Adrenal gland (tissue), 5 donors: ENCODE measurements at regions not wholly inside any gene's neighbourhood (a gene's known extent, or its start where the extent isn't known, plus 50 kb on each side); places are given as distances from the start of the nearest gene placed in this dataset.

Source experiments
- POLR2A ChIP-seq, 2 donors: fragments of 450-650 bp; IDR thresholded peaks; one replicate each; pipeline ENCODE4 v1.6.1; 2017; ENCODE audit warnings: antibody characterized with exemption in 2 of 2, mild to moderate bottlenecking in 2 of 2, moderate library complexity in 1 of 2
- TF ChIP-seq, protein P1 (sequence below), 6 experiments: fragments of 450-650 bp in 4 of 6; fragments of 200-600 bp in 2 of 6; sonication (generic) in 1 of 6; IDR thresholded peaks; 1 replicate in 5 of 6; 2 replicates in 1 of 6; pipeline versions ENCODE4 v1.5.1 to v1.8.0; 2016 to 2021; ENCODE audit warnings: antibody characterized with exemption in 6 of 6, mild to moderate bottlenecking in 2 of 6, moderate library complexity in 1 of 6
- donor health status: DM: no; HTN: no; CAD: no.

DNA sequence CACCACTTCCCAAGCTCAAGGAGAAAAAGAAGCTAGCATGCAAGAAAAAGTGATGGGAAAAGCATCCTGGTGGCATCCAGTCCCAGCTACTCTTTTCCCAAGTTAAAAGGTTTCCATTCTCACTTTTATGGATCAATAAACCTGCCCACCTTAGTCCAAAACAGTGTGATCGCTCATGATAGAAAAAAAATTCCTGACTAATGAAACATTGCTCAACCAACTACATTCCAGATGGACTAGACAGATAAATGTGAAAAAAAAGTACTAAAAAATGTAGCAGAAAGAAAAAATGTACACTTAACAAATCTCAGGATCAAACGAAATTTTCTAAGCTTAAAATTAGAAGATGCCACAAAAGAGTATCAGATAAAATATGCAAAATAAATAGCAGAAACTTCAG lies 312.2 kb downstream of the TMA16 start:
- TF ChIP-seq, protein P1, sequence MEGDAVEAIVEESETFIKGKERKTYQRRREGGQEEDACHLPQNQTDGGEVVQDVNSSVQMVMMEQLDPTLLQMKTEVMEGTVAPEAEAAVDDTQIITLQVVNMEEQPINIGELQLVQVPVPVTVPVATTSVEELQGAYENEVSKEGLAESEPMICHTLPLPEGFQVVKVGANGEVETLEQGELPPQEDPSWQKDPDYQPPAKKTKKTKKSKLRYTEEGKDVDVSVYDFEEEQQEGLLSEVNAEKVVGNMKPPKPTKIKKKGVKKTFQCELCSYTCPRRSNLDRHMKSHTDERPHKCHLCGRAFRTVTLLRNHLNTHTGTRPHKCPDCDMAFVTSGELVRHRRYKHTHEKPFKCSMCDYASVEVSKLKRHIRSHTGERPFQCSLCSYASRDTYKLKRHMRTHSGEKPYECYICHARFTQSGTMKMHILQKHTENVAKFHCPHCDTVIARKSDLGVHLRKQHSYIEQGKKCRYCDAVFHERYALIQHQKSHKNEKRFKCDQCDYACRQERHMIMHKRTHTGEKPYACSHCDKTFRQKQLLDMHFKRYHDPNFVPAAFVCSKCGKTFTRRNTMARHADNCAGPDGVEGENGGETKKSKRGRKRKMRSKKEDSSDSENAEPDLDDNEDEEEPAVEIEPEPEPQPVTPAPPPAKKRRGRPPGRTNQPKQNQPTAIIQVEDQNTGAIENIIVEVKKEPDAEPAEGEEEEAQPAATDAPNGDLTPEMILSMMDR (IDR thresholded peaks at IDR 0.05), result no peak
- TF ChIP-seq POLR2A (IDR thresholded peaks at IDR 0.05), result no peak
